ENCODE measurements at regions not wholly inside any gene's neighbourhood (a gene's known extent, or its start where the extent isn't known, plus 50 kb on each side); places are given as distances from the start of the nearest gene placed in this dataset.
A peak's percentile ranks its signal among the peaks of the same experiment; 100 is the strongest.

DNA sequence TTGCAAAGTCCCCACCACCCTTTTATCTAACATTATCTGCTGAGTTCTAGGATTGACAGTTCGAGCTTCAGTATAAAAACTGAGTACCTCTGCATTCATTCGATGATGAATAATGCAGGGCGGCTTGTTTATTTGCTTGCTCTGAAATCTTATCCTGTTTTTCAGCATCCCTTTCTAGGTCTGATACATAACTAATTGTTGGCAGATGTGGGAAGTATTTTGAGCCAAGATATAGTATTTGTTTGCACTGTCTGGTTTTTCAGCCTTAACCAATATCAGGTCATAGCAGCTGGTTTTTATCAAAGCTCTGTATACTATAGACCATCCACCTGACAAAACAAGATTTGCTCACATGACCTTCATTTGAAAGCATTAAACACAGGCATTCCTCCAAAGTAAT, 161.4 kb downstream of the TFEC start:
- 95% methylated on average over 3 of the region's 3 CpGs for WGBS (ENCODE audit: insufficient coverage)
- H3K27ac Mint-ChIP-seq = no peak overlapping the region
- ATAC-seq (no peak), DNase-seq (no peak)
- Histone ChIP-seq H3K36me3 (ENCODE audit: control insufficient read depth, insufficient read depth, low read length) (no peaks in the 10 kb centered on the region), H3K9me3 (ENCODE audit: control insufficient read depth, insufficient read depth, low read length) (no peaks in the 10 kb centered on the region), H3K27me3 (ENCODE audit: control insufficient read depth, insufficient read depth, low read length) (no peaks in the 10 kb centered on the region), H3K4me1 (ENCODE audit: control insufficient read depth, insufficient read depth, low read length) (no peaks in the 10 kb centered on the region), H3K4me3 (ENCODE audit: low read length) (no peak overlapping the region), H3K27ac (ENCODE audit: low read length) (no peak overlapping the region)
- intact Hi-C loops (cut with micrococcal nuclease) = no loop called here
- H3K4me3 Mint-ChIP-seq = no peak overlapping the region
- TF ChIP-seq, protein P1, sequence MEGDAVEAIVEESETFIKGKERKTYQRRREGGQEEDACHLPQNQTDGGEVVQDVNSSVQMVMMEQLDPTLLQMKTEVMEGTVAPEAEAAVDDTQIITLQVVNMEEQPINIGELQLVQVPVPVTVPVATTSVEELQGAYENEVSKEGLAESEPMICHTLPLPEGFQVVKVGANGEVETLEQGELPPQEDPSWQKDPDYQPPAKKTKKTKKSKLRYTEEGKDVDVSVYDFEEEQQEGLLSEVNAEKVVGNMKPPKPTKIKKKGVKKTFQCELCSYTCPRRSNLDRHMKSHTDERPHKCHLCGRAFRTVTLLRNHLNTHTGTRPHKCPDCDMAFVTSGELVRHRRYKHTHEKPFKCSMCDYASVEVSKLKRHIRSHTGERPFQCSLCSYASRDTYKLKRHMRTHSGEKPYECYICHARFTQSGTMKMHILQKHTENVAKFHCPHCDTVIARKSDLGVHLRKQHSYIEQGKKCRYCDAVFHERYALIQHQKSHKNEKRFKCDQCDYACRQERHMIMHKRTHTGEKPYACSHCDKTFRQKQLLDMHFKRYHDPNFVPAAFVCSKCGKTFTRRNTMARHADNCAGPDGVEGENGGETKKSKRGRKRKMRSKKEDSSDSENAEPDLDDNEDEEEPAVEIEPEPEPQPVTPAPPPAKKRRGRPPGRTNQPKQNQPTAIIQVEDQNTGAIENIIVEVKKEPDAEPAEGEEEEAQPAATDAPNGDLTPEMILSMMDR (IDR thresholded peaks at IDR 0.05) = no peak
- no peaks in the 10 kb centered on the region for H3K4me1 Mint-ChIP-seq
- peaks cover 3 to 5% of the 10 kb centered on the region in 2 donors for H3K9me3 Mint-ChIP-seq
- H3K27me3 Mint-ChIP-seq (ENCODE audit: low read depth in 2 of 2) = no peaks in the 10 kb centered on the region
- no peaks in the 10 kb centered on the region for H3K36me3 Mint-ChIP-seq

DNA sequence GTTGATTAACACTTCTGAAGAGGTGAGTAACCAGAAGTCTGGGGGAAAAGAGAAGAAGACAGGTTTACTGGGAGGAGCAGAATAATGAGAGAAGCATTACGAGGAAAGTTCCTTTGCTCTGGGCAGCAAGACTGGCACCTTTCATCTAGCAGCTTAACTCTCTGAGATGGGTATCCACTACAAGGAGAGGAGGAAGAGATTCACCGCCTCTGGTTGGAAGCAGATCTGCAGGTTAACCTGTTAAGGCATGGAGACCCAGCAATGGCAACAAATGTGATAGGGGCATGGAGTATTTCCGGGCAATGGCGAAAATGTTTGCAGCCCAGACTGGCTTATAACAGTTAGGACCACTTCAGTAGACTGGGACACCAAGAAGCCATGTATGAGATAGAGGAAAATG, 162.2 kb downstream of the TFEC start:
- Histone ChIP-seq H3K9me3 (ENCODE audit: control insufficient read depth, insufficient read depth, low read length) (no peaks in the 10 kb centered on the region), H3K27ac (ENCODE audit: low read length) (no peak overlapping the region), H3K36me3 (ENCODE audit: control insufficient read depth, insufficient read depth, low read length) (no peaks in the 10 kb centered on the region), H3K4me3 (ENCODE audit: low read length) (no peak overlapping the region), H3K27me3 (ENCODE audit: control insufficient read depth, insufficient read depth, low read length) (no peaks in the 10 kb centered on the region), H3K4me1 (ENCODE audit: control insufficient read depth, insufficient read depth, low read length) (no peaks in the 10 kb centered on the region)
- no peaks in the 10 kb centered on the region for H3K4me1 Mint-ChIP-seq
- TF ChIP-seq, protein P1 (IDR thresholded peaks at IDR 0.05) = no peak
- DNase-seq (no peak), ATAC-seq (no peak)
- intact Hi-C loops (cut with micrococcal nuclease) = no loop called here
- H3K9me3 Mint-ChIP-seq = peaks cover 5% of the 10 kb centered on the region in 2 donors
- no peaks in the 10 kb centered on the region for H3K27me3 Mint-ChIP-seq (ENCODE audit: low read depth in 2 of 2)
- H3K27ac Mint-ChIP-seq = no peak overlapping the region
- H3K4me3 Mint-ChIP-seq = no peak overlapping the region
- no peaks in the 10 kb centered on the region for H3K36me3 Mint-ChIP-seq
- 90% methylated on average over 4 of the region's 4 CpGs for WGBS (ENCODE audit: insufficient coverage)

DNA sequence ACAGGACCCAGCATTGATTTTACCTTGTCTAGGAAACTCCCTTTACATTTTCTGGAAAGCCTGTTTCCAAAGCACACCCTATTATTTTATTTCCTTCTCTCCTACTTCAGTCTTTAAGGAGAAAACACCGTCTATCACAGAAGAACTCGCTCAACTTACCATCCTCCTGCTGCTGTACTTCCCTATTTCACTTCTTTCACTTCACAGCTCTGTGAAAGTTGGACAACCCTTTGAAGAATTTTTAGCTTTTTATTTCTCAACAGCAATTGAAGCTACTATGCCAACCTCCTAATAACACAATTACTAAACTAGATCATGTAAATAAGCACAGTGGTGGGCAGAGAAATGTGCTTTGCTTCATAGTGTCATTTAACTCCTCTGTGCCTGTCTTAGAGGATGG, 166.5 kb downstream of the TFEC start:
- intact Hi-C loops (cut with micrococcal nuclease) = no loop called here
- Mint-ChIP-seq H3K4me3 (no peak overlapping the region), H3K27me3 (ENCODE audit: low read depth in 2 of 2) (no peaks in the 10 kb centered on the region), H3K9me3 (peaks cover 5 to 7% of the 10 kb centered on the region in 2 donors), H3K36me3 (no peaks in the 10 kb centered on the region), H3K4me1 (no peaks in the 10 kb centered on the region), H3K27ac (no peak overlapping the region)
- H3K4me3 ChIP-seq (ENCODE audit: low read length) = no peak overlapping the region
- no peak for DNase-seq
- no peaks in the 10 kb centered on the region for H3K27me3 ChIP-seq (ENCODE audit: control insufficient read depth, insufficient read depth, low read length)
- no peaks in the 10 kb centered on the region for H3K9me3 ChIP-seq (ENCODE audit: control insufficient read depth, insufficient read depth, low read length)
- 9% methylated on average over 2 of the region's 2 CpGs for WGBS (ENCODE audit: insufficient coverage)
- no peaks in the 10 kb centered on the region for H3K4me1 ChIP-seq (ENCODE audit: control insufficient read depth, insufficient read depth, low read length)
- H3K36me3 ChIP-seq (ENCODE audit: control insufficient read depth, insufficient read depth, low read length) = no peaks in the 10 kb centered on the region
- no peak overlapping the region for H3K27ac ChIP-seq (ENCODE audit: low read length)
- no peak for ATAC-seq
- TF ChIP-seq, protein P1 (IDR thresholded peaks at IDR 0.05) = no peak

DNA sequence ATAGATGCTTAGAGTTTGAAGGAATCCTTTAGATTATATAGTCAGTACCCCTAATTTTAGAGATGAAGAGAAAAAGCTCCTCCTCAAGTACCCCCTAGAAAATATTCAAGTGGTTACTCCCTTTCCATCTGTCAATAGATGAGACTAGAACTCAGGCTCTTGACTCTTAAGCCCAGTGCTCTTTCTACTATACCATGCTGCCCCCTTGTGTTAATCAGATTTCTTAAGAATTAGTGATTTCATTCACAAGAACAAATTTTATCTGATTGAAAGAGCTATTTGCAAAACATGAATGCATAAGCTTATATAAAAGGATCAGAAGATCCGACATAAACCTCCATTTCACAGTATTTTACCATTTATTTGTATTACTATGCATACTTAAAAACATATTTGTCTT, 179.3 kb downstream of the TFEC start:
- Histone ChIP-seq H3K4me1 (ENCODE audit: control insufficient read depth, insufficient read depth, low read length) (no peaks in the 10 kb centered on the region), H3K4me3 (ENCODE audit: low read length) (no peak overlapping the region), H3K36me3 (ENCODE audit: control insufficient read depth, insufficient read depth, low read length) (no peaks in the 10 kb centered on the region), H3K9me3 (ENCODE audit: control insufficient read depth, insufficient read depth, low read length) (no peaks in the 10 kb centered on the region), H3K27ac (ENCODE audit: low read length) (no peak overlapping the region), H3K27me3 (ENCODE audit: control insufficient read depth, insufficient read depth, low read length) (peaks cover 2% of the 10 kb centered on the region)
- H3K4me1 Mint-ChIP-seq = no peaks in the 10 kb centered on the region
- no peak overlapping the region for H3K27ac Mint-ChIP-seq
- ATAC-seq = no peak
- H3K27me3 Mint-ChIP-seq (ENCODE audit: low read depth in 2 of 2) = no peaks in the 10 kb centered on the region
- DNase-seq = peak in 1 of 2 donors; percentile 48
- intact Hi-C loops (cut with micrococcal nuclease) = loop anchor here (2.0 to 10.0 kb wide), 2 partner anchors 986 to 1824 kb away; no protein-coding TSS in a partner anchor
- TF ChIP-seq, protein P1 (IDR thresholded peaks at IDR 0.05) = no peak
- H3K36me3 Mint-ChIP-seq = no peaks in the 10 kb centered on the region
- H3K4me3 Mint-ChIP-seq = no peak overlapping the region
- H3K9me3 Mint-ChIP-seq = no peaks in the 10 kb centered on the region
- no CpG with 5 or more reads among the region's 1 CpG for WGBS (ENCODE audit: insufficient coverage)

All from natural killer cell (primary cell).